MG63 (cell line): ENCODE measurements at regions not wholly inside any gene's neighbourhood (a gene's known extent, or its start where the extent isn't known, plus 50 kb on each side); places are given as distances from the start of the nearest gene placed in this dataset.
"Not testable (repeated sequence)": the region's sequence is repeated elsewhere in the genome, so short reads cannot be mapped to it uniquely, and the experiment has no call there.

Experiments
- DNase-seq: peaks from one replicate; pipeline ENCODE4 v3.0.0-alpha.2; 2020
- H3K27me3 ChIP-seq: fragments of 250-450 bp; sonication (Bioruptor Pico); 2 replicates; pipeline ENCODE4 v1.5.1; 2020; ENCODE audit warnings: mild to moderate bottlenecking, moderate library complexity
- H3K36me3 ChIP-seq: fragments of 250-450 bp; sonication (Bioruptor Pico); 2 replicates; pipeline ENCODE4 v1.5.1; 2020; ENCODE audit warnings: mild to moderate bottlenecking, moderate library complexity
- H3K4me3 ChIP-seq: fragments of 250-450 bp; sonication (Bioruptor Pico); 2 replicates; pipeline ENCODE4 v1.5.1; 2020; ENCODE audit warnings: mild to moderate bottlenecking, moderate library complexity
- H3K9me3 ChIP-seq: fragments of 250-450 bp; sonication (Bioruptor Pico); 2 replicates; pipeline ENCODE4 v1.5.1; 2020; ENCODE audit warnings: mild to moderate bottlenecking, moderate library complexity

GRCh38 chr20:60171738-60172137 is 213.5 kb downstream of the CDH26 start:
- Histone ChIP-seq H3K9me3 (no peaks in the 10 kb centered on the region), H3K27me3 (no peaks in the 10 kb centered on the region; the same call in 1 of the 2 replicates), H3K4me3 (no peak overlapping the region), H3K36me3 (no peaks in the 10 kb centered on the region)
- DNase-seq: no peak

- Histone ChIP-seq H3K9me3 (no peaks in the 10 kb centered on the region), H3K27me3 (no peaks in the 10 kb centered on the region), H3K4me3 (no peak overlapping the region), H3K36me3 (no peaks in the 10 kb centered on the region)
- DNase-seq: no peak
Observed at GRCh38 chr20:60172346-60172984, 214.2 kb downstream of the CDH26 start.

DNA sequence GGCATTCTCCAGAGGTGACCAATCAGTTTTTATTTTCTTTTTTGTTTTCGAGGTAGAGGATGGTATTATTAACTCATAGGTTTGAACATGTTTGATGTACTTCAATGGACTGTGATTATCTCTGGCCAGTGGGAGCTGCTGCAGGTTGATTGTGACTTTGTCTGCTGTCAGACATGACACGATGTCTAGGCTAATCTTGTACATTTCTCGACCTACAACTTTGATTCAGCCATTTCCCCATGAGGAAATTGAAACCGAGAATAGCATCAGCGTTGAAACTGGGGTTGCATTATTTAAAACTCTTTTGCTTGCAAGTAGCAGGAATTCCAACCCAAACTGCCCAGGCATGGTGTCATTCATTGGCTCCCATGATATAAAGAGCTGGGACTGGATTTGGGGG is 218.9 kb downstream of the CDH26 start:
- Histone ChIP-seq H3K9me3 (no peaks in the 10 kb centered on the region), H3K27me3 (no peaks in the 10 kb centered on the region), H3K4me3 (no peak overlapping the region), H3K36me3 (no peaks in the 10 kb centered on the region)
- DNase-seq: no peak

DNA sequence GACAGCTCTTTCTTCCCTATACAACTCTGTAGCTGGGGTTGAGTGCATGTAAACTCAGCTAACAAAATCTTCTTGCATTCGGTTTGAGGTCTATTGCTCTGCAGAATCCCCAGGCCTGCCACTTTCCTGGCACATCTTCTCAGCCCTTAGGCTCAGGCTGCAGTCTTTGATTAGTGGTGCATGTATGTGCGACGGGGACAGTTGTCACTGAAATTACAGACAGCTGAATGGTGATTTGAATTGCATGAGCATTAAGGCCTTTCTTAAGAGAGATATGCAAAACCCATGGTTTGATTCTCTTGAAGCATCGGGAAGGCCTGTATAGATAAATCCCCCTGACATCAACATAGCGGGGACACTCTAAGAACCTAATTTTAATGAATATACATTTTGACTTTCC is 222.8 kb downstream of the CDH26 start:
- H3K4me3 ChIP-seq: no peak overlapping the region
- H3K36me3 ChIP-seq: no peaks in the 10 kb centered on the region
- DNase-seq: no peak
- no peaks in the 10 kb centered on the region for H3K27me3 ChIP-seq
- H3K9me3 ChIP-seq: no peaks in the 10 kb centered on the region

- Histone ChIP-seq H3K4me3 (no peak overlapping the region), H3K9me3 (no peaks in the 10 kb centered on the region), H3K36me3 (no peaks in the 10 kb centered on the region), H3K27me3 (no peaks in the 10 kb centered on the region)
- no peak for DNase-seq
Observed at GRCh38 chr20:60186412-60186811, 228.2 kb downstream of the CDH26 start.

DNA sequence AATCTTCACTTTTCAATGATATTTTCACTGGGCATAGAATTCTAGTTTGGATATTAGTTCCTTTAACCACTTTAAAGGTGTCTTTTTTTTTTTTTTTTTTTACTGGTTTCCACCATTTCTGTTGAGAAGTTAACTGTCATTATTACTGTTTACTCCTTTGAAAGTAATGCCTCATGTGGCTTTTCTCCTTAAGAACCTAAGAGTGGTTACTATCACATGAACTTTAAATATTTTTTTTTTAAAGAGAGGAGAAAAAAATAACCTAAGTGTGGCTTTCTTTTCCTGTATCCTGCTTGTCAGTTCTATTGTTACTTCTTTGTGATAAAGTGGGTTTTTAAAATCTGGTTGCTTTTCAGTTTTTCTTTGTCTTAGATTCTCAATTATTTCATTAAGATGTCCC is 229.5 kb downstream of the CDH26 start:
- Histone ChIP-seq H3K36me3 (no peaks in the 10 kb centered on the region), H3K27me3 (no peaks in the 10 kb centered on the region), H3K4me3 (no peak overlapping the region), H3K9me3 (no peaks in the 10 kb centered on the region)
- no peak for DNase-seq

- H3K36me3 ChIP-seq: no peaks in the 10 kb centered on the region
- DNase-seq: no peak
- no peaks in the 10 kb centered on the region for H3K9me3 ChIP-seq
- H3K4me3 ChIP-seq: no peak overlapping the region
- no peaks in the 10 kb centered on the region for H3K27me3 ChIP-seq
Observed at GRCh38 chr20:60191014-60191413, 232.8 kb downstream of the CDH26 start.

DNA sequence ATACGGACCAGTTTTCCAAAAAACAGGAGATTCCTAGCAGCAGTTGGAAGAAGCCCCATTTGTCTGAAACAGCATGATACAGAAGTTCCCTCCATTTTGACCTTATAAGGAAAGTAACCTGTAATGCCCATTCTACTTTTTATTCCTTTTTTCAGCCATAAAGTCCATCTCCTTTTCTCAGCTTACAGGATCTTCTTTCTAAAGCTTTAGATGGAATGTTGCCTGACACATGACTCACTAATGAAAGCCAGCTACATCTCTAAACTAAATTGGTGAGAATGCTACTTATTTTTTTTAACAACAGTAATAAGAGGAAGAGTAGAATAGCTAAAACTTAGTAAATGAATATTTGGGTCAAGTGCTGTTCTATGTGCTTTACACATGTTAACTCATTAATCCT is 234.1 kb downstream of the CDH26 start:
- Histone ChIP-seq H3K27me3 (no peaks in the 10 kb centered on the region), H3K9me3 (no peaks in the 10 kb centered on the region), H3K36me3 (no peaks in the 10 kb centered on the region), H3K4me3 (no peak overlapping the region)
- no peak for DNase-seq

GRCh38 chr20:60199132-60199531 is 240.9 kb downstream of the CDH26 start:
- not testable (repeated sequence) for H3K27me3 ChIP-seq, DNase-seq, H3K36me3 ChIP-seq

GRCh38 chr20:60199866-60200265 is 241.6 kb downstream of the CDH26 start:
- no peak for DNase-seq
- Histone ChIP-seq H3K9me3 (no peaks in the 10 kb centered on the region), H3K4me3 (no peak overlapping the region), H3K27me3 (no peaks in the 10 kb centered on the region), H3K36me3 (no peaks in the 10 kb centered on the region)

More at GRCh38 chr20:60199132-60199531, 240.9 kb downstream of the CDH26 start:
- H3K9me3 ChIP-seq, H3K4me3 ChIP-seq: not testable (repeated sequence)

- Histone ChIP-seq H3K9me3 (no peaks in the 10 kb centered on the region), H3K36me3 (no peaks in the 10 kb centered on the region), H3K27me3 (no peaks in the 10 kb centered on the region), H3K4me3 (no peak overlapping the region)
- DNase-seq: no peak
Observed at GRCh38 chr20:60200305-60200918, 242.2 kb downstream of the CDH26 start.

DNA sequence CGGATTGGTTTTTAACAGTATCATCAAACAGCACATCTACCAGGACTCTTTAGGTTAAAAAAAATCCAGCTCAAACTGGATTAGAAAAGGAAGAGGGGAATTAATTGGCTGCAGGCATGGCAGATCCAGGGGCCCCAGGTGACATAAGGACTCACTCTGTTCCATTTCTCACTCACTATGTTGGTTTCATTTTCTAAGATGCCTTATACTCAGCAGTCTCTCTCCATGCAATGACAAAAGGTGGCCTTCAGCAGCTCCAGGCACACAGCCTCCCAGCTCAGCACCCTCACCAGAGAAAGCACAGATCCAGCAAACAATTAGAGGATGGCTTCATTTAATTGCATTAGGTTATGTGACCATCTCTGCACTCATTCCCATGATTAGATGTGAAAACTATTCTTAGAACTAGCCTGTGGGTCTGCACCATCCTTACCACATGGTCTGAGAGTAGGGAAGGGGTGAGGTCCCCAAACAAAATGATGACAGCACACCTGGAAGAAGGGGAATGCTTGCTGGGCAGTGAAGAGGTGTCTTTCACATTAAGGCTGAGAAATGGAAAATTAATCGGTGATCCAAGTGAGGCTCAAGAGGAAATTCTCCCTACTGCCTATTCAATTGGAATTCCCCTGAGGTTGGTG is 243.1 kb downstream of the CDH26 start:
- DNase-seq: no peak
- Histone ChIP-seq H3K27me3 (no peaks in the 10 kb centered on the region), H3K9me3 (no peaks in the 10 kb centered on the region), H3K4me3 (no peak overlapping the region), H3K36me3 (no peaks in the 10 kb centered on the region)

- no peak for DNase-seq
- no peak overlapping the region for H3K4me3 ChIP-seq
- H3K27me3 ChIP-seq: no peaks in the 10 kb centered on the region
- no peaks in the 10 kb centered on the region for H3K9me3 ChIP-seq
- H3K36me3 ChIP-seq: no peaks in the 10 kb centered on the region
Observed at GRCh38 chr20:60202046-60202445, 243.8 kb downstream of the CDH26 start.

DNA sequence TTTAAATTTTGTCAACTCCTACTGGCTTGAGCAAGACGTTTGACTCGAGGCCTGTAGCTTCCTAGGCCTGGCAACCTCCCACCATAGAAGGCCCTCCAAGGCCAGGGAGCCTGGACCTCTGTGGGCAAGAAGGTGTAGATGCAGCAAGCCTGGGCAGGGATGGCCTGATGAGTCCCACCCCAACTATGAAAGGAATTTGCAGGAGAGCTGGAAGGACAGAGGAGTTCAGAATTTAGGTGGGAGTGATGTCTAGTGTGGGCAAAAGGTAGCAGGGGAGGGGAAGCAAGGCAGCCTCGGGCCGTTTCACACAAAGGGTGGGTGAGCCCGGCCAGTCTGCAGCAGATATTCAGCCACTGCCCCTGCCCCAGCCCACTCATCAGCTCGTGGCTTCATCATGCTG is 245.2 kb downstream of the CDH26 start:
- Histone ChIP-seq H3K27me3 (no peaks in the 10 kb centered on the region), H3K36me3 (no peaks in the 10 kb centered on the region), H3K4me3 (no peak overlapping the region), H3K9me3 (no peaks in the 10 kb centered on the region)
- no peak for DNase-seq

GRCh38 chr20:60204601-60205000 is 246.4 kb downstream of the CDH26 start:
- no peak overlapping the region for H3K4me3 ChIP-seq
- H3K27me3 ChIP-seq: no peaks in the 10 kb centered on the region
- no peaks in the 10 kb centered on the region for H3K9me3 ChIP-seq
- no peak for DNase-seq
- no peaks in the 10 kb centered on the region for H3K36me3 ChIP-seq

- Histone ChIP-seq H3K27me3 (no peaks in the 10 kb centered on the region), H3K9me3 (no peaks in the 10 kb centered on the region), H3K36me3 (no peaks in the 10 kb centered on the region), H3K4me3 (no peak overlapping the region)
- DNase-seq: peak; percentile 34
Observed at GRCh38 chr20:60206259-60206658, 248.0 kb downstream of the CDH26 start.

GRCh38 chr20:60209048-60209447 is 250.8 kb downstream of the CDH26 start:
- DNase-seq: no peak

More at GRCh38 chr20:60209048-60209447, 250.8 kb downstream of the CDH26 start:
- H3K36me3 ChIP-seq: no peaks in the 10 kb centered on the region
- H3K27me3 ChIP-seq: no peaks in the 10 kb centered on the region
- H3K4me3 ChIP-seq: no peak overlapping the region
- no peaks in the 10 kb centered on the region for H3K9me3 ChIP-seq
